Central memory CD8-positive, alpha-beta T cell (primary cell): ENCODE measurements at regions not wholly inside any gene's neighbourhood (a gene's known extent, or its start where the extent isn't known, plus 50 kb on each side); places are given as distances from the start of the nearest gene placed in this dataset.

ENCODE experiments used
- ATAC-seq: fragments of 150-1000 bp; cut with Tn5 transposase; replicated peaks from 2 replicates; pipeline ENCODE4 v1.10.0; 2022; ENCODE audit warnings: mild to moderate bottlenecking, moderate FRiP score, moderate number of reproducible peaks; ENCODE audit not compliant: poor library complexity, severe bottlenecking; ENCODE audit errors: extremely low read depth
- DNase-seq, 2 donors: peaks; one replicate each; pipeline ENCODE4 v3.0.0; 2021; ENCODE audit warnings: low spot score in 2 of 2
- H3K27ac Mint-ChIP-seq: one replicate; pipeline ENCODE4 v1.8.0; 2022; ENCODE audit warnings: low read depth, mild to moderate bottlenecking, moderate library complexity, mixed read lengths
- H3K27me3 Mint-ChIP-seq: one replicate; pipeline ENCODE4 v1.8.0; 2022; ENCODE audit warnings: mixed read lengths
- H3K36me3 Mint-ChIP-seq: one replicate; pipeline ENCODE4 v1.8.0; 2022; ENCODE audit warnings: mild to moderate bottlenecking, moderate library complexity, mixed read lengths; ENCODE audit not compliant: insufficient read depth
- H3K4me1 Mint-ChIP-seq: one replicate; pipeline ENCODE4 v1.8.0; 2022; ENCODE audit warnings: mixed read lengths
- H3K4me3 Mint-ChIP-seq: one replicate; pipeline ENCODE4 v1.8.0; 2022; ENCODE audit warnings: mild to moderate bottlenecking, moderate library complexity, mixed read lengths
- H3K9me3 Mint-ChIP-seq: one replicate; pipeline ENCODE4 v1.8.0; 2022; ENCODE audit warnings: mixed read lengths

GRCh38 chr2:166573391-166573790 lies 79.3 kb upstream of the SCN7A start:
- no peaks in the 10 kb centered on the region for H3K27me3 Mint-ChIP-seq
- no peaks in the 10 kb centered on the region for H3K4me1 Mint-ChIP-seq
- no peak overlapping the region for H3K27ac Mint-ChIP-seq
- H3K4me3 Mint-ChIP-seq: no peak overlapping the region
- ATAC-seq (no peak), DNase-seq (no peak)
- H3K36me3 Mint-ChIP-seq: no peaks in the 10 kb centered on the region
- H3K9me3 Mint-ChIP-seq: peaks cover 14% of the 10 kb centered on the region

GRCh38 chr2:166572937-166573336 lies 78.9 kb upstream of the SCN7A start:
- no peaks in the 10 kb centered on the region for H3K4me1 Mint-ChIP-seq
- no peak overlapping the region for H3K4me3 Mint-ChIP-seq
- no peak for DNase-seq
- no peaks in the 10 kb centered on the region for H3K36me3 Mint-ChIP-seq
- no peaks in the 10 kb centered on the region for H3K27me3 Mint-ChIP-seq
- no peak for ATAC-seq
- H3K27ac Mint-ChIP-seq: no peak overlapping the region
- H3K9me3 Mint-ChIP-seq: peaks cover 9% of the 10 kb centered on the region

- DNase-seq: no peak
- no peak for ATAC-seq
- Mint-ChIP-seq H3K9me3 (no peaks in the 10 kb centered on the region), H3K4me3 (no peak overlapping the region), H3K4me1 (no peaks in the 10 kb centered on the region), H3K27me3 (no peaks in the 10 kb centered on the region), H3K36me3 (no peaks in the 10 kb centered on the region), H3K27ac (no peak overlapping the region)
Measured at GRCh38 chr2:166568409-166568808, 74.4 kb upstream of the SCN7A start.

GRCh38 chr2:166565501-166565900 lies 71.5 kb upstream of the SCN7A start:
- Mint-ChIP-seq H3K9me3 (no peaks in the 10 kb centered on the region), H3K27ac (no peak overlapping the region), H3K4me3 (no peak overlapping the region), H3K27me3 (no peaks in the 10 kb centered on the region), H3K36me3 (no peaks in the 10 kb centered on the region), H3K4me1 (no peaks in the 10 kb centered on the region)
- DNase-seq (no peak), ATAC-seq (no peak)

GRCh38 chr2:166563894-166564293 lies 69.8 kb upstream of the SCN7A start:
- H3K27ac Mint-ChIP-seq: no peak overlapping the region
- no peak for ATAC-seq
- no peaks in the 10 kb centered on the region for H3K27me3 Mint-ChIP-seq
- H3K4me1 Mint-ChIP-seq: no peaks in the 10 kb centered on the region
- no peaks in the 10 kb centered on the region for H3K9me3 Mint-ChIP-seq
- no peak for DNase-seq
- H3K36me3 Mint-ChIP-seq: no peaks in the 10 kb centered on the region
- H3K4me3 Mint-ChIP-seq: no peak overlapping the region

- no peaks in the 10 kb centered on the region for H3K4me1 Mint-ChIP-seq
- H3K4me3 Mint-ChIP-seq: no peak overlapping the region
- H3K9me3 Mint-ChIP-seq: no peaks in the 10 kb centered on the region
- DNase-seq (no peak), ATAC-seq (no peak)
- no peak overlapping the region for H3K27ac Mint-ChIP-seq
- H3K36me3 Mint-ChIP-seq: peaks cover 2% of the 10 kb centered on the region
- no peaks in the 10 kb centered on the region for H3K27me3 Mint-ChIP-seq
Measured at GRCh38 chr2:166560022-166560421, 66.0 kb upstream of the SCN7A start.

- Mint-ChIP-seq H3K36me3 (no peaks in the 10 kb centered on the region), H3K4me3 (no peak overlapping the region), H3K4me1 (no peaks in the 10 kb centered on the region), H3K27ac (no peak overlapping the region), H3K9me3 (peaks cover 5% of the 10 kb centered on the region), H3K27me3 (no peaks in the 10 kb centered on the region)
- no peak for DNase-seq
- no peak for ATAC-seq
Measured at GRCh38 chr2:166550923-166551322, 56.9 kb upstream of the SCN7A start.

GRCh38 chr2:166545473-166545872 lies 51.4 kb upstream of the SCN7A start:
- Mint-ChIP-seq H3K4me3 (no peak overlapping the region), H3K4me1 (no peaks in the 10 kb centered on the region), H3K36me3 (no peaks in the 10 kb centered on the region), H3K27ac (no peak overlapping the region), H3K9me3 (no peaks in the 10 kb centered on the region), H3K27me3 (no peaks in the 10 kb centered on the region)
- no peak for DNase-seq
- ATAC-seq: no peak
